ENCODE measurements at regions not wholly inside any gene's neighbourhood (a gene's known extent, or its start where the extent isn't known, plus 50 kb on each side); places are given as distances from the start of the nearest gene placed in this dataset.

DNA sequence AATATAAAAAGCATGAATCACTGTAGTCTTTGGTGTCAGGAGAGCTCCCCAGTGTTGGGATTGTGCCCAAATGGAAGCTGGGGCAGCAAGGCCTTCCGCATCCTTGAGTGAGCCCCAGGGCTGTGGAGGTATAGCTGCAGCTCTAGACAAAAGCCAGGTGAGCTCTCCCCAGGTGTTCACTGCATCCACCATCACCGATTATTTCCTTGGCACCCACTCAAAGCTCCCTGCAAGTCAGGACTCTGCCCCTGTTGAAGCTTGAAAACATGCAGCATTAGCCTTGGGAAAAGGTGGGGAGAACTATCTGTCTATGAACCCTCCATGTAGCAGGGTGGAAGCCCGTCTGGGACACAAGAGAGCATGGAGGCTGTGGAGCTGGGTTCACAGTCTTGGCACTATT, 228.8 kb downstream of the BMP7 start:
- H3K27ac ChIP-seq (ENCODE audit: low read depth, low read length): no peak overlapping the region
- 80 to 87% (median 84%) methylated on average over 3 of the region's 3 CpGs for WGBS, 3 donors

- H3K27ac ChIP-seq (ENCODE audit: low read depth, low read length): no peak overlapping the region
- 66 to 85% (median 77%) methylated on average over 4 of the region's 4 CpGs for WGBS, 3 donors
Observed at GRCh38 chr20:57038608-57039440, 227.6 kb downstream of the BMP7 start.

DNA sequence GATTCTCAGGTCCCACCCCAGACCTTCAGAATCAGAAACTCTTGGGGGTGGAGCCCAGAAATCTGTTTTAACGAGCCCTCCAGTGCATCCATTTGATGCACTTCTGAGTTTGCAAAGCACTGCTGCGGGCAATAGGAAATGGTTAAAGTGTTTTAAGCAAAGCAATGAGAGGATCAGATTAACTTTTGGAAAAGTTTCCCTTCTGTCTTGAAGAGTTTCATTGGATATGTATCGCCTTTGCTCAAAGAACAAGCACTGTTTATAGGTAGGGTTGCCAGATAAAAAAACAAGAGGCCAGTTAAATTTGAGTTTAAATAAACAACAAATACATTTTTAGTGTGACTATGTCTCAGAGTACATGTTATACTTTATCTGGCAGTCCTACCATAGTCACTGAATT, 226.0 kb downstream of the BMP7 start:
- no peak overlapping the region for H3K27ac ChIP-seq (ENCODE audit: low read depth, low read length)
- 71 to 75% (median 74%) methylated on average over 3 of the region's 3 CpGs for WGBS, 3 donors

DNA sequence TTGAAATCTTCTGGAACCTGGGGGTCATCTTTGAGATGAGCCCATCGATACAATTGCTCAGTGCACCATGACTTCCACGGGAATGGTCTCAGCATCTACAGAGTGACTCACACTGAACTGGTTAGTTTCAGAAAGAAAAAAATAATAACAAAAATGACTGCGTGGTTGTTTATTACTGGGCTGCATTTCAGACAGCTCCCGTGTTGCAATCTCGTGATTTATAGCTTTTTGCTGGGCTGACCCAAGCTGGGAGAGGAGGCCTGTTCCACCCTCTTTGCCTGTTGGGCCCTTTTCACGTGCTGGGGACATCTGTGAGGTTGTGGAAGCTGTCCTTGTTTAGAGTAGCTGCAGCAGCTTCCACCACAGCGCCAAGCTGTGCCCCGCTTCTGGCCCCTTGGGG, 225.5 kb downstream of the BMP7 start:
- no peak overlapping the region for H3K27ac ChIP-seq (ENCODE audit: low read depth, low read length)
- 33 to 46% (median 44%) methylated on average over 8 of the region's 8 CpGs for WGBS, 3 donors

- no peak overlapping the region for H3K27ac ChIP-seq (ENCODE audit: low read depth, low read length)
- WGBS, 3 donors: 63 to 69% (median 63%) methylated on average over 5 of the region's 5 CpGs
Observed at GRCh38 chr20:57043091-57043490, 223.3 kb downstream of the BMP7 start.

GRCh38 chr20:57043669-57044268, 222.7 kb downstream of the BMP7 start:
- WGBS, 3 donors: 42 to 71% (median 63%) methylated on average over 16 of the region's 16 CpGs
- no peak overlapping the region for H3K27ac ChIP-seq (ENCODE audit: low read depth, low read length)

DNA sequence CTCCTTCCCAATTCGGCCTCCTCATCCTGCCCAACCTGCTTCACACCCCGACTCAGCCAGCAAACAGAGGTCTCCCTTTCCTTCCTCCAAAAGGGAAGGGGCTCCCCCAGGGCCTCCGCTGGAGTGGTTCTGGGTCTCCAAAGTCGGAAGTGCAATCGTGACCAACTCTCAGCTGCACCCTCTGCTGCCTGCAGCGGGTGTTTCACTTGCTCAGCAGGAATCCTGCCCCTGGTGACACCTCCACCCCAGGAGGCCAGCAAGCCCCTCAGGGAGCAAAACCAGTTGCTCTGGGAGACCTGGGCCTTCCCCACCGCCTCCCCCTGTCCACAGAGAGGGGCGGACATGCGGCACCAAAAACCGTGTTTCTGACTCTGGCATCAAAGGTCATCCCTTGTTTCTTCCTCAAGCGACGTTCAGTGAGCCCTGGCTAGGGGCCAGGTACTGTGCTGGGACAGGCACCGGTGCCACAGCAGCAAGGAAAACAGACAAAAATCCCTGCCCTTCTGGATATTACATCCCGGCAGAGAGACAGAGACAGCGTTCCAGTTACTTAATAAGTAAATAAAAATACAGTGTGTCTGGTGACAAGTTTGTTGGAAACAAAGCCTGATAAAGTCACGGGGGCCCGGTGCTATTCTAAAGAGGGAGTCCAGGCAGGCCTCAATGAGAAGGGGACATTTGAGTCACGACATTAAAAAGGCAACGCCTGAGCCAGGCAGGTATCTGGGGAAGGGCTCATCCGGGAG, 219.0 kb downstream of the BMP7 start:
- no peak overlapping the region for H3K27ac ChIP-seq (ENCODE audit: low read depth, low read length)
- WGBS, 3 donors: 31 to 50% (median 44%) methylated on average over 20 of the region's 20 CpGs

- H3K27ac ChIP-seq (ENCODE audit: low read depth, low read length): no peak overlapping the region
- 41 to 49% (median 46%) methylated on average over 14 of the region's 14 CpGs for WGBS, 3 donors
Observed at GRCh38 chr20:57048027-57048869, 218.2 kb downstream of the BMP7 start.

GRCh38 chr20:57049296-57049695, 217.1 kb downstream of the BMP7 start:
- no peak overlapping the region for H3K27ac ChIP-seq (ENCODE audit: low read depth, low read length)
- 84 to 92% (median 89%) methylated on average over 10 of the region's 10 CpGs for WGBS, 3 donors

DNA sequence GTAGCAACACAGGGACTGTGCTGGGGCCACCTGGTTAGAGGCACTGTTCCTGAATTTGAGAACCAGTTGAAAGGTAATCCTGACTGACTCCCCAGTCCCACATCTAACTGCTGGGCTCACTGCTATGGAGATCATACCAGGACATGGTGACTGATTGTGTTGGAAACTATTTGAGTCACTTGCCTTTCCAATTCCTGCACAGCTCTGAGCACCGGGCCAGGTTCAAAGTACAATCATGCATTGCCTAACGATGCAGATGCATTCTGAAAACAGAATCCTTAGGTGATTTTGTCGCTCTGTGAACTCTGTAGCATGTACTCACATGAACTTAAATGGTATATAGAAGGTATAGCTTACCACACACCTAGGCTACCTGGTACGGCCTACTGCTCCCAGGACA, 215.3 kb downstream of the BMP7 start:
- WGBS, 3 donors: 69 to 92% (median 85%) methylated on average over 4 of the region's 4 CpGs
- no peak overlapping the region for H3K27ac ChIP-seq (ENCODE audit: low read depth, low read length)

DNA sequence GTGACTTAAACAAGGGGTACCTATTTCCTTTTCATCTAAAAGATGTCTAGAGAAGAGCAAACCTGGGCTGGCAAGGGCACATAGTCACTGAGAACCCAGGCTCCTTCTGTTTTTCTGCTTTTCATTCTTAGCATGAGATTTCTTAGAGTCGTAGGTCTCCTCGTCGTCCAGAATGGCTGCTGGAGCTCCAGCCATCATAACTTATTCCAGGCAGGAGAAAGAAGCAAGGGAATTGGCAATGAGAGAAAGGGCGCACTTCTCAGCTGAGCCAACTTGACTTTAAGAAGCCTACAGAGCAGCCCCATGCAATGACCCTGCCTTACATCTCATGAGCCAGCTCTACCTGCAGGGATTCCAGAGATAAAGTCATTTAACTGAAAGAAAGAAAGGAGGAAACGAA, 213.4 kb downstream of the BMP7 start:
- no peak overlapping the region for H3K27ac ChIP-seq (ENCODE audit: low read depth, low read length)
- WGBS, 3 donors: 77 to 88% (median 84%) methylated on average over 5 of the region's 5 CpGs

GRCh38 chr20:57053793-57054552, 212.5 kb downstream of the BMP7 start:
- 83 to 91% (median 89%) methylated on average over 22 of the region's 22 CpGs for WGBS, 3 donors
- no peak overlapping the region for H3K27ac ChIP-seq (ENCODE audit: low read depth, low read length)

GRCh38 chr20:57055345-57055744, 211.1 kb downstream of the BMP7 start:
- WGBS, 3 donors: 71 to 79% (median 77%) methylated on average over 9 of the region's 9 CpGs
- H3K27ac ChIP-seq (ENCODE audit: low read depth, low read length): no peak overlapping the region

DNA sequence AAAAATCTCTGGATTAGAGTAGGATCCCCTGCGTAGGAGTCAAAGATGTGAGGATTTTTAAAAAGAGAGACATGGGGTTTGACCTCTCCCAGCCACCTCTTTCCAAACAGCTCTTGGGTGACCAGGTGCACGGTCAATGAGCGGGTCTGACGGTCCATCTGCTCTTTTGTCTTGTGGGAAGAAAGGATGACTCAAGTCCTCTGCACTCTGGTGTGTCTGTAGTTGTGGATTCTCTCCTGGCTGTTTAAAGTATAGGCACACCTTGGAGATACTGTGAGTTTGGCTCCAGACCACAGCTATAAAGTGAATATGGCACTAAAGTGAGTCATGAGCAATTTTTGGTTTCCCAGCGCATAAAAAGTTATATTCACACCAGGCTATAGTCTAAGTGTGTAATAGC, 209.8 kb downstream of the BMP7 start:
- WGBS, 3 donors: 77 to 91% (median 89%) methylated on average over 5 of the region's 5 CpGs
- H3K27ac ChIP-seq (ENCODE audit: low read depth, low read length): no peak overlapping the region

GRCh38 chr20:57059055-57059596, 207.3 kb downstream of the BMP7 start:
- 54 to 69% (median 63%) methylated on average over 4 of the region's 4 CpGs for WGBS, 3 donors
- H3K27ac ChIP-seq (ENCODE audit: low read depth, low read length): no peak overlapping the region

DNA sequence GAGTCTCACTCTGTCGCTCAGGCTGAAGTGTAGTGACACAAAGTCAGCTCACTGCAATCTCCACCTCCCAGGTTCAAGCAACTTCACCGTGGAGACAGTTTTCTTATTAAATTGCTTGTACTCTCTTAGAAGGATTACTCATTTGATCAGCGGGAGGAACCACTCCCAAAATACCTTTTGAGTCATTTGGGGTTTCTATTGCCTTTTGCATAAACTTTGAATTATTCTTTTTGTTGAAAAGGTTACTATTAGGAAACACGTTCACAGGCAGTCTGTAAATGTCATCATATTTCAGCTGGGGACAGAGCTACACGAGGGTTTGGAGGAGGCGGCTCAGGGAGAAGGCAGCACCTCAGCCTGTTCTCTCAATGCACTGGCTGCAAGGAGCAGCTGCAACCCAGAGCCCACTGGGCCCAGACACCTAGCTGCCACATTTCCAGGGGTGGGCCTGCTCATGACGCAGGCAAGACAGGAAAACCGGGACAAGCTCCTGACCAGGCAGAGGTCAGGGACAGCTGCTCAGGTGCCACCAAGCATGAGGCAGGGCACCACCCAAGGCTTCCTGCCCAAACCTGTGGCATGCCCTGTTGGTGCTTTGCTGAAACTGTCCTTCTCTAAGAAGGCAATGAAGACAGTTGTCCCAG, 205.9 kb downstream of the BMP7 start:
- no peak overlapping the region for H3K27ac ChIP-seq (ENCODE audit: low read depth, low read length)
- 53 to 64% (median 63%) methylated on average over 8 of the region's 8 CpGs for WGBS, 3 donors

Data from adipose tissue (tissue), 3 donors.